Adipocyte (in vitro differentiated cells): ENCODE measurements at regions not wholly inside any gene's neighbourhood (a gene's known extent, or its start where the extent isn't known, plus 50 kb on each side); places are given as distances from the start of the nearest gene placed in this dataset.

Source experiments
- DNase-seq: peaks from one replicate; pipeline ENCODE4 v3.0.0-alpha.2; 2015; ENCODE audit warnings: low read depth
- H3K27me3 ChIP-seq: replicated peaks from 2 replicates; pipeline ENCODE4 v1.7.0; 2013; ENCODE audit warnings: mild to moderate bottlenecking, low read length, moderate library complexity; ENCODE audit not compliant: control insufficient read depth, insufficient read depth
- H3K36me3 ChIP-seq: 2 replicates; pipeline ENCODE4 v1.7.0; 2013; ENCODE audit warnings: low read length, mild to moderate bottlenecking, moderate library complexity; ENCODE audit not compliant: control insufficient read depth, insufficient read depth, severe bottlenecking
- H3K4me1 ChIP-seq: 2 replicates; pipeline ENCODE4 v1.7.0; 2013; ENCODE audit warnings: mild to moderate bottlenecking, low read length, moderate library complexity; ENCODE audit not compliant: control insufficient read depth, insufficient read depth
- H3K4me3 ChIP-seq: 2 replicates; pipeline ENCODE4 v1.7.0; 2013; ENCODE audit warnings: mild to moderate bottlenecking, low read length, moderate library complexity
- H3K9ac ChIP-seq: 2 replicates; pipeline ENCODE4 v1.7.0; 2013; ENCODE audit warnings: mild to moderate bottlenecking, low read length, moderate library complexity
- H3K9me3 ChIP-seq: 2 replicates; pipeline ENCODE4 v1.7.0; 2013; ENCODE audit warnings: mild to moderate bottlenecking, low read length, moderate library complexity; ENCODE audit not compliant: control insufficient read depth

DNA sequence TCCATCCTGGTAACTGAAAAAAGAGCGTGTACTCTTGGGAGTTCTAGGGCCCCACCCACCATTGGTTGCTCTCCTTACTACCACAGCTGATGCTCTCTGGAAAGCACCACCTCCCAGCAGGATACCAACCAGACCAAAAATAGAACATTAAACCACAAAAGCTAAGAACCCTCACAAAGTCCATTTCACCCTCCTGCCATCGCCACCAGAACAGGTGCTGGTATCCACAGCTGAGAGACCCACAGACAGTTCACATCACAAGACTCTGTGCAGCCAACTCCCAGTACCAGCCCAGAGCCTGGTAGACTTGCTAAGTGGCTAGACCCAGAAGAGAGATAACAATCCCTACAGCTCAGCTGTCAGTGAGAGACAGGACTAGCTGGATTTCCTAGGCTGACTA lies 240.6 kb downstream of the PABPC4L start:
- Histone ChIP-seq H3K4me1 (no peaks in the 10 kb centered on the region), H3K36me3 (no peaks in the 10 kb centered on the region), H3K9ac (no peak overlapping the region), H3K27me3 (no peaks in the 10 kb centered on the region), H3K9me3 (peaks cover 6% of the 10 kb centered on the region), H3K4me3 (no peak overlapping the region)
- no peak for DNase-seq

DNA sequence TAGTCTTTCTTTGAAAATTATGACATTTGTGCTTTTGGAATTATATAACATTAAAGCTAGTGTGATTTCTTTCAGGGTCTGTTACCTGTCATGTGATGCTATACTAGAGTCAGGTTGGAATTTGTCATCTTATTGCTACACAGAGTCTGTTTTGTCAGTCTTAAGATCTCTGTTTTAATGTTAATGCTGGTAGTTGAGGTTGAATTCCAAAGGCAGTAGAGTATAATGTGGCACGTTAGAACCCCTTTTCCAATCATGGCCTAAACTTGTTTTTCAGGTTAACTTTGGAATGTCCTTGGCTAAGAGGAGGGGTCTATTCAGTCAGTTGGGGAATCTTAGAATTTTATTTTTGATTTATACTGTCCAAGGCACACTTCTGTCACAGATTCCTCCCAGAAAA lies 258.5 kb downstream of the PABPC4L start:
- Histone ChIP-seq H3K9ac (no peak overlapping the region), H3K9me3 (no peaks in the 10 kb centered on the region), H3K36me3 (no peaks in the 10 kb centered on the region), H3K4me3 (no peak overlapping the region), H3K4me1 (no peaks in the 10 kb centered on the region), H3K27me3 (no peaks in the 10 kb centered on the region)
- DNase-seq = no peak

DNA sequence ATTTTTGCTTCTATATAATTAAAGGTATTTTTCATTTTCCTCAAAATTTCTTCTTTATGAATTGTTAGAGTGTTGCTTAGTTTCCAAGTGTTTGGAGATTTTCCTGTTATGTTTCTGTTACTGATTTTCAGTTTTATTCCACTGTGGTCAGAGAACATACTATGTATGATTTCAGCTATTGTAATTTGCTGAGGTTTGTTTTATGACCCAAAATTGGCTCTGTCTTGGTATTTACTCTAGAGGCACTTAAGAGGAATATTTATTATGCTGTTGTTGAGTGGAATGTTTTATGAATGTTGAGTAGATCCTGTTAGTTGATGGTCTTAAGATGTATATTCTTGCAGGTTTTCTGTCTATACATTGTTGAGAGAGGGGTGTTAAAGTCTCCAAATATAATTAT lies 263.5 kb downstream of the PABPC4L start:
- Histone ChIP-seq H3K27me3 (no peaks in the 10 kb centered on the region), H3K9me3 (no peaks in the 10 kb centered on the region), H3K4me3 (no peak overlapping the region), H3K36me3 (no peaks in the 10 kb centered on the region), H3K4me1 (no peaks in the 10 kb centered on the region), H3K9ac (no peak overlapping the region)
- peak; percentile 9 for DNase-seq

DNA sequence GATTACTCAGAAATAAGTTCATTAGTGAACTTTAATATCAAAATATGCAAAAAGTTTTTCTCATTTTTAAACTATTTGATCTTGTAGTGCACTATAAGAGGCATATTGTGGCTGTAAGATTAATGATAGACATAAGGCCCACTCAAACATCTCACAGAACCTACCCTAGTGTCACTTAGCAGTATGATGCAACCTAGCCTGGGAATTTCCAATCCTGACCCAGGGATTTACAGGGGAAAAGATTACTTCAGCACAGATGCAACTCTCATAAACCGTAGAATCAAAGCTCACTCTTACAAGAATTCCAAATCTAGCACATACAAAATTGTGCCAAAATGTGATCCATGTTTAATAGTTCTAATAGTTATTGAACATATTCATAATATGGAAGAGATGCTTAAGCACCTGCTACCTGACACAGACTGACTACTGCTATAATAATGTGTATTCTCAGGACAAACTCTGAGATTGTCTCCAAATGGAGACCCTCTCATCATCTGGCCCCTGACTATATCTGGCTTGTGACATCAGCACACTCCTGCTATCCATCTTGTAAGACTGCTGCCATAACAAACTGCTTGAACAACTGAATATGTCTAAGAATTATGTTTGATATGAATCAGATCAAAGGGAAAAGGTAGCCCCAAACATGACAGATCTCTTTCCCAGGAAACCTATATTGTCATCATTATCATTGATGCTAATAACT lies 271.9 kb downstream of the PABPC4L start:
- no peaks in the 10 kb centered on the region for H3K27me3 ChIP-seq
- H3K4me1 ChIP-seq = no peaks in the 10 kb centered on the region
- DNase-seq = peak; percentile 9
- H3K4me3 ChIP-seq = no peak overlapping the region
- no peaks in the 10 kb centered on the region for H3K36me3 ChIP-seq
- no peaks in the 10 kb centered on the region for H3K9me3 ChIP-seq
- no peak overlapping the region for H3K9ac ChIP-seq

DNA sequence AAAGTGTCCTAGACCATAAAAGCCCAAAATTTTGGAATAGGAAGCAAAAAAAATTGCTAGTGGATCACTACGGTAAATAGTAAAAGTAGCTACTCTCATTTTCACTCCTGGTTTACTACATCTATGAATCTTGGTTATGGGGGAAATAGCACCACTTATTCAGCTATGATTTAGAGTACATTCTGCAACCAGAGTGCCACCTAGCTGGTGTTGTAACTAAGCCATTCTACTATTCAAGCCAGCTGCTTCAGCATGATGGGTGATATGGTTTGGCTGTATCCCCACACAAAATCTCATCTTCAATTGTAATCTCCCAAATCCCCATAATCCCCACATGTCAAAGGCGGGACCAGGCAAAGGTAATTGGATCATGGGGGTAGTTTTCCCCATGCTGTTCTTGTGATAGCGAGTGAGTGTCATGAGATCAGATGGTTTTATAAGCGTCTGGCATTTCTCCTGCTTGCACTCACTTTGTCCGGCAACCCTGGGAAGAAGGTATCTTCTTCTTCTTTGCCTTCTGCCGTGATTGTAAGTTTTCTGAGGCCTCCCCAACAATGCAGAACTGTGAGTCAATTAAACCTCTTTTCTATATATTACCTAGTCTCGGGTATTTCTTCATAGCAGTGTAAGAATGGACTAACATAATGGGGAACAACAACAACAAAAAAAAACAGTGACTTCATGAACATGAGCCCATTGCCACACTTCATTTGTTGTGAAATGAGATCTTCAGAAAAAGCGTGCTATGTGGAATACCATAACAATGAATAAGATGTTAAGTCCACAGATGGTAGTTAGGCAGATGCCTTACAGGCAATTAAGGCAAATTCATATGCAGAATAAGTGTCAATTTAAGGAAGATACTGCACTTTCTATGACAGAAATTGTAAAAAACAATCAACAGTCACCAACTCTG lies 280.1 kb downstream of the PABPC4L start:
- peak; percentile 24 for DNase-seq
- H3K27me3 ChIP-seq = no peaks in the 10 kb centered on the region
- no peaks in the 10 kb centered on the region for H3K9me3 ChIP-seq
- H3K36me3 ChIP-seq = no peaks in the 10 kb centered on the region
- H3K9ac ChIP-seq = no peak overlapping the region
- no peak overlapping the region for H3K4me3 ChIP-seq
- no peaks in the 10 kb centered on the region for H3K4me1 ChIP-seq

DNA sequence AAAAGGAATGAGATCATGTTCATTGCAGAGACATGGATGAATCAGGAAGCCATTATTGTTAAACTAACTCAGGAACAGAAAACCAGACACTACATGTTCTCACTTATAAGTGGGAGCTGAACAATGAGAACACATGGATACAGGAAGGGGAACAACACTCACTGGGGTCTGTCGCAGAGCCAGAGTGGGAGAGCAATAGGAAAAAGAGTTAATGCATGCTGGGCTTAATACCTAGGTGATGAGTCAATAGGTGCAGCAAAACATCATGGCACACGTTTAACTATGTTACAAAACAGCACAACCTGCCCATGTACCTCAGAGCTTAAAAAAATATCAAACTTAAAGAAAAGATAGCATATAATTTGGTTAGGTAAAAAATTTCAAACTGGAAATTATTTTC lies 281.4 kb downstream of the PABPC4L start:
- no peaks in the 10 kb centered on the region for H3K9me3 ChIP-seq
- H3K4me3 ChIP-seq = no peak overlapping the region
- no peaks in the 10 kb centered on the region for H3K27me3 ChIP-seq
- DNase-seq = no peak
- H3K4me1 ChIP-seq = no peaks in the 10 kb centered on the region
- no peaks in the 10 kb centered on the region for H3K36me3 ChIP-seq
- no peak overlapping the region for H3K9ac ChIP-seq

DNA sequence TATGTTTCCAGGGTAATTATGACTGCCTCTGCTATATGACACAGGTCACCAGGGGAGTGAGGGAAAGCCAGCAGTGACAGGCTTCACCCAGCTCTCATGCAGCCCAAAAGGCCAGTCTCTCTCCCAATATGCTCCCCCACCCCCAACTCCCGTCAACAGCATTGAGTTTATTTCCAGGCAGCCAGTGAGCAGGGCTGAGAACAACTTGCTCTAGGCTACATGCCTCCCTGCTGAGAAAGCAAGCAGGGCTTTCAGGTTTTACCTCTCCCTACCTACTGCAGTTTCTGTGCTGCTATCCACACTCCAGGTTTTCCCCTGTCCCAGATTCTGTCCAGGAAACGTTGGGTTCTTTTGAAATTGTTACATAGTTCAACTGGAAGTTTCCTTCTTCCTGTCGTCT lies 291.4 kb downstream of the PABPC4L start:
- H3K27me3 ChIP-seq = no peaks in the 10 kb centered on the region
- H3K9ac ChIP-seq = no peak overlapping the region
- no peak for DNase-seq
- no peaks in the 10 kb centered on the region for H3K36me3 ChIP-seq
- no peaks in the 10 kb centered on the region for H3K4me1 ChIP-seq
- no peak overlapping the region for H3K4me3 ChIP-seq
- peaks cover 7% of the 10 kb centered on the region for H3K9me3 ChIP-seq

DNA sequence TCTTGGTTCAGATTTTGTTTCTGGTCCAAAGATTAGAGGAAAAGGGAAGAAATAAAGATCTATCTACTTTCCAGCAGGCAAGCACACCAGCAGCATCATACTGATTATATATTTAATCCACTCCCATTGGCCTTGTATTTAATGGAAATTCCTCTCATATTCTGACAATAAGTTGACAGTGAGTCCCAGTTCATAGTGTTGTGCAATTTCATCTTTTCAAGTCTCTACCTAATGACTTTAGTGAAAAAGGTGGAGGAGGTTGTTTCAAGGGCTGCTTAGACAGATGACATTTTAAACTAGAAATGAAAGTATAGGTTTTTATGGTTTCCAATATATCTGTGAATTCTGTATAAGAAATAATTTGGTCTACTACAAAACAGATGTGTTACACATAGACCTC lies 298.6 kb downstream of the PABPC4L start:
- peak; percentile 1 for DNase-seq
- Histone ChIP-seq H3K9ac (no peak overlapping the region), H3K9me3 (no peaks in the 10 kb centered on the region), H3K27me3 (no peaks in the 10 kb centered on the region), H3K4me1 (no peaks in the 10 kb centered on the region), H3K4me3 (no peak overlapping the region), H3K36me3 (no peaks in the 10 kb centered on the region)

DNA sequence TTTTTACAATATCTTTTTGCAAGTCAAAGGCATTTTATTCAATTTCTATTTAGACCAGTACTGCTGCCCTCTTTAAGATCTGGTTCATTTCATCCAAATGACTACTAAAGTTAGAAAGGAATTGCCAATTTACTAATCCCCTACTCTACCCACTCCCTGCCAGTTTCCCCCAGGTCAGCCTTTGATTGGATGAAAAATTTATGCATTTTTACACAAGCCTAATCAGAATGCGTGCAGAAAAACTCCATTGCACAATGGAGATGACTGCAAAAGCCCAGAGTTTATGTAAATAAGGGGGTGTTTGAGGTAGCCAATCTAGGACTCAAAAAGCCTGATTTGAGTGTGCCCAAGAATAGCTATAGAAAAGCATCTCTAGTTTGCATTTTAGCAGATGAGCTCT lies 310.6 kb downstream of the PABPC4L start:
- H3K9ac ChIP-seq = no peak overlapping the region
- no peaks in the 10 kb centered on the region for H3K36me3 ChIP-seq
- no peaks in the 10 kb centered on the region for H3K27me3 ChIP-seq
- no peak overlapping the region for H3K4me3 ChIP-seq
- H3K9me3 ChIP-seq = no peaks in the 10 kb centered on the region
- no peak for DNase-seq
- no peaks in the 10 kb centered on the region for H3K4me1 ChIP-seq

DNA sequence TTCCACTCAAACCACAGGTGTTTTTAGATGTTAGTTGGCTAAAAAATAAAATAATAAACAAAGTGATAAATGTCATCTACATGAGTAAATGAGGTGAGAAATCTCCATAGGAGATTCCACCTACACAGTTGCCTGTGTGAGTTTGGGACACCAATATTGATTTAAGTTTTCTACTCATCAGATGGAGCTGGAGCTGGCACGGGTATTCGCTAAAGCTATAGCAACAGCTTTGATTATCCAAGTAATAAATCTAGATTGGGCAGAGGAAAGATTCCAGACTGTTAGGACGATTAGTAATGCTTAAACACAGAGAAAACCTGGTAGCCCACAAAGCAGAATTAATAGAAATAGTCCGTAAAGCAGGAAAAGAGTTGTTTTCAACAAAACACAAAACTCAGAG lies 313.9 kb downstream of the PABPC4L start:
- peaks cover 9% of the 10 kb centered on the region for H3K9me3 ChIP-seq
- DNase-seq = no peak
- no peaks in the 10 kb centered on the region for H3K27me3 ChIP-seq
- no peaks in the 10 kb centered on the region for H3K4me1 ChIP-seq
- no peaks in the 10 kb centered on the region for H3K36me3 ChIP-seq
- H3K9ac ChIP-seq = no peak overlapping the region
- no peak overlapping the region for H3K4me3 ChIP-seq

DNA sequence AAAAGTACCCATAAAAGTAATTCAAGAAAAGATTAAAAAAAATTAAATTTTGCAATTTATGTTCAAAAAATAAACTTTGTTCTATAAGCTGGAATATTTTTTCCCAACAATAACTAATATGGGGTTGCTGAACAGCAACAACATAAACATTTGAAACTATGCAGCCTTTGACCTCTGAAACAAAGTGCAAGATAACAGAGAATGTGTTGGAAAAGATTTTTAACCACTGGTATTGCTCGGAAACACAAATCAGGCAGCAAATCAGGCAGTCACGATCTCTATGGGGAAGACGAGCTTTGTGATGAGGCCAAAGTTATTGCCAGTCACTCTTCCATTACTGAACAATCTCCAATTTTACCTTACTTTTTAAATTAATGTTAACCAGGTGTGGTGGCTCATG lies 332.1 kb downstream of the PABPC4L start:
- DNase-seq = no peak
- Histone ChIP-seq H3K36me3 (no peaks in the 10 kb centered on the region), H3K27me3 (no peaks in the 10 kb centered on the region), H3K9ac (no peak overlapping the region), H3K9me3 (no peaks in the 10 kb centered on the region), H3K4me1 (peaks cover 4% of the 10 kb centered on the region), H3K4me3 (no peak overlapping the region)
